H1 (cell line): ENCODE measurements at regions not wholly inside any gene's neighbourhood (a gene's known extent, or its start where the extent isn't known, plus 50 kb on each side); places are given as distances from the start of the nearest gene placed in this dataset.

Experiments
- CREB1 ChIP-seq: IDR thresholded peaks from 2 replicates; pipeline ENCODE4 v1.6.1; 2012; ENCODE audit warnings: inconsistent platforms
- EZH2 ChIP-seq: fragments of 200-600 bp; sonication (generic); IDR thresholded peaks from 2 replicates; pipeline ENCODE4 v1.7.1; 2012; ENCODE audit warnings: low read depth, mild to moderate bottlenecking, moderate library complexity, low read length, inconsistent platforms; ENCODE audit not compliant: severe bottlenecking
- GABPA ChIP-seq: IDR thresholded peaks from 2 replicates; pipeline ENCODE4 v1.6.1; 2011; ENCODE audit warnings: mild to moderate bottlenecking, low read length, moderate library complexity, borderline replicate concordance; ENCODE audit not compliant: insufficient read depth

GRCh38 chr10:57844387-57844998 lies 423.2 kb downstream of the IPMK start:
- TF ChIP-seq GABPA (no peak), EZH2 (no peak), CREB1 (no peak)
